Fibroblast of skin of abdomen (primary cell): ENCODE measurements at regions not wholly inside any gene's neighbourhood (a gene's known extent, or its start where the extent isn't known, plus 50 kb on each side); places are given as distances from the start of the nearest gene placed in this dataset.

Source experiments
- DNase-seq: peaks from one replicate; pipeline ENCODE4 v3.0.0-alpha.2; 2013

- no peak for DNase-seq
These were observed 86.5 kb upstream of the DIO3 start for GRCh38 chr14:101474563-101475455.

GRCh38 chr14:101475456-101476257, 85.6 kb upstream of the DIO3 start:
- peak; percentile 66 for DNase-seq

GRCh38 chr14:101476258-101476915, 84.9 kb upstream of the DIO3 start:
- no peak for DNase-seq

- no peak for DNase-seq
These were observed 84.3 kb upstream of the DIO3 start for GRCh38 chr14:101476916-101477553.

GRCh38 chr14:101477648-101478047, 83.6 kb upstream of the DIO3 start:
- no peak for DNase-seq

- DNase-seq, result no peak
These were observed 83.2 kb upstream of the DIO3 start for GRCh38 chr14:101478096-101478495.

GRCh38 chr14:101478796-101479410, 82.4 kb upstream of the DIO3 start:
- DNase-seq, result no peak

- no peak for DNase-seq
These were observed 81.1 kb upstream of the DIO3 start for GRCh38 chr14:101480022-101480746.

GRCh38 chr14:101480747-101481530, 80.4 kb upstream of the DIO3 start:
- DNase-seq, result peak; percentile 21

GRCh38 chr14:101481557-101481956, 79.7 kb upstream of the DIO3 start:
- no peak for DNase-seq

GRCh38 chr14:101482066-101482465, 79.2 kb upstream of the DIO3 start:
- no peak for DNase-seq

GRCh38 chr14:101483829-101484228, 77.5 kb upstream of the DIO3 start:
- DNase-seq, result no peak

GRCh38 chr14:101489092-101489760, 72.1 kb upstream of the DIO3 start:
- no peak for DNase-seq

- no peak for DNase-seq
These were observed 70.5 kb upstream of the DIO3 start for GRCh38 chr14:101490771-101491170.

GRCh38 chr14:101491841-101492240, 69.5 kb upstream of the DIO3 start:
- no peak for DNase-seq

GRCh38 chr14:101492716-101493115, 68.6 kb upstream of the DIO3 start:
- DNase-seq, result no peak

GRCh38 chr14:101494826-101495225, 66.5 kb upstream of the DIO3 start:
- DNase-seq, result no peak

- no peak for DNase-seq
These were observed 66.0 kb upstream of the DIO3 start for GRCh38 chr14:101495284-101495683.

GRCh38 chr14:101495827-101496775, 65.2 kb upstream of the DIO3 start:
- DNase-seq, result no peak
